ENCODE measurements at regions not wholly inside any gene's neighbourhood (a gene's known extent, or its start where the extent isn't known, plus 50 kb on each side); places are given as distances from the start of the nearest gene placed in this dataset.
"Not testable (repeated sequence)": the region's sequence is repeated elsewhere in the genome, so short reads cannot be mapped to it uniquely, and the experiment has no call there.

- no peak for ATAC-seq
- CTCF ChIA-PET = no interaction called here
- H3K4me3 Mint-ChIP-seq = no peak overlapping the region
- H3K27me3 Mint-ChIP-seq (ENCODE audit: low read depth) = no peaks in the 10 kb centered on the region
- no peaks in the 10 kb centered on the region for H3K36me3 Mint-ChIP-seq
- H3K9me3 Mint-ChIP-seq = peaks cover 18% of the 10 kb centered on the region
- DNase-seq (ENCODE audit: low spot score) = no peak
- no peak overlapping the region for H3K27ac Mint-ChIP-seq
- no peak for TF ChIP-seq HMGXB4 (CRISPR knock-in tag; IDR thresholded peaks at IDR 0.05)
- TF ChIP-seq ATF2 (CRISPR knock-in tag; IDR thresholded peaks at IDR 0.05; ENCODE audit: borderline replicate concordance, low read depth) = no peak
- TF ChIP-seq STAT6 (CRISPR knock-in tag; conservative IDR thresholded peaks at IDR 0.05; ENCODE audit: low read depth) = no peak
- POLR2A ChIA-PET = no interaction called here
- H3K4me1 Mint-ChIP-seq = peaks cover 15% of the 10 kb centered on the region
These were observed 62.6 kb upstream of the PRSS23 start for GRCh38 chr11:86737737-86738136.

- Mint-ChIP-seq H3K4me3 (no peak overlapping the region), H3K9me3 (peaks cover 13% of the 10 kb centered on the region), H3K4me1 (peaks cover 15% of the 10 kb centered on the region), H3K36me3 (no peaks in the 10 kb centered on the region), H3K27ac (no peak overlapping the region), H3K27me3 (ENCODE audit: low read depth) (no peaks in the 10 kb centered on the region)
- TF ChIP-seq JAZF1 (CRISPR knock-in tag; IDR thresholded peaks at IDR 0.05) = no peak
- ChIA-PET CTCF (no interaction called here), POLR2A (no interaction called here)
- ATAC-seq (no peak), DNase-seq (ENCODE audit: low spot score) (no peak)
These were observed 63.1 kb upstream of the PRSS23 start for GRCh38 chr11:86737230-86737629.

- no peak overlapping the region for H3K27ac Mint-ChIP-seq
- peaks cover 9% of the 10 kb centered on the region for H3K9me3 Mint-ChIP-seq
- no peak for DNase-seq (ENCODE audit: low spot score)
- H3K4me3 Mint-ChIP-seq = no peak overlapping the region
- no peak for TF ChIP-seq ZNF425 (CRISPR knock-in tag; conservative IDR thresholded peaks at IDR 0.05)
- peaks cover 15% of the 10 kb centered on the region for H3K4me1 Mint-ChIP-seq
- H3K36me3 Mint-ChIP-seq = no peaks in the 10 kb centered on the region
- no peaks in the 10 kb centered on the region for H3K27me3 Mint-ChIP-seq (ENCODE audit: low read depth)
- ATAC-seq = no peak
- ChIA-PET POLR2A (no interaction called here), CTCF (no interaction called here)
These were observed 63.8 kb upstream of the PRSS23 start for GRCh38 chr11:86736291-86737143.

GRCh38 chr11:86735451-86736290 lies 63.3 kb upstream of the ME3 start:
- Mint-ChIP-seq H3K27me3 (ENCODE audit: low read depth) (no peaks in the 10 kb centered on the region; the same call in 1 of the 2 replicates), H3K4me3 (no peak overlapping the region), H3K36me3 (peaks cover 5% of the 10 kb centered on the region), H3K4me1 (peaks cover 8% of the 10 kb centered on the region), H3K9me3 (peaks cover 10% of the 10 kb centered on the region), H3K27ac (no peak overlapping the region)
- ChIA-PET POLR2A (no interaction called here), CTCF (no interaction called here)
- ATAC-seq (no peak), DNase-seq (ENCODE audit: low spot score) (no peak)
- no peak for TF ChIP-seq FOXP4 (CRISPR knock-in tag; IDR thresholded peaks at IDR 0.05)
- TF ChIP-seq ZNF532 (CRISPR knock-in tag; IDR thresholded peaks at IDR 0.05; ENCODE audit: borderline replicate concordance) = no peak

- H3K9me3 Mint-ChIP-seq = peaks cover 22% of the 10 kb centered on the region
- H3K4me1 Mint-ChIP-seq; H3K36me3 Mint-ChIP-seq; DNase-seq (ENCODE audit: low spot score); CTCF ChIA-PET; H3K27ac Mint-ChIP-seq; POLR2A ChIA-PET; H3K27me3 Mint-ChIP-seq (ENCODE audit: low read depth); ATAC-seq; H3K4me3 Mint-ChIP-seq: not testable (repeated sequence)
These were observed 60.3 kb upstream of the ME3 start for GRCh38 chr11:86732739-86733138.
